ENCODE measurements at regions not wholly inside any gene's neighbourhood (a gene's known extent, or its start where the extent isn't known, plus 50 kb on each side); places are given as distances from the start of the nearest gene placed in this dataset.
"Not testable (repeated sequence)": the region's sequence is repeated elsewhere in the genome, so short reads cannot be mapped to it uniquely, and the experiment has no call there.

DNA sequence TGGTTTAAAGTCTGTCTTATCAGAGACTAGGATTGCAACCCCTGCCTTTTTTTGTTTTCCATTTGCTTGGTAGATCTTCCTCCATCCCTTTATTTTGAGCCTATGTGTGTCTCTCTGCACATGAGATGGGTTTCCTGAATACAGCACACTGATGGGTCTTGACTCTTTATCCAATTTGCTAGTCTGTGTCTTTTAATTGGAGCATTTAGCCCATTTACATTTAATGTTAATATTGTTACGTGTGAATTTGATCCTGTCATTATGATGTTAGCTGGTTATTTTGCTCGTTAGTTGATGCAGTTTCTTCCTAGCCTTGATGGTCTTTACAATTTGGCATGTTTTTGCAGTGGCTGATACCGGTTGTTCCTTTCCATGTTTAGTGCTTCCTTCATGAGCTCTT is 344.0 kb downstream of the ABCC12 start:
- not testable (repeated sequence) for H3K9me3 ChIP-seq (replicated peaks; ENCODE audit: low read length); H3K4me1 ChIP-seq (ENCODE audit: control insufficient read depth, insufficient read depth, low read length); H3K36me3 ChIP-seq (ENCODE audit: insufficient read depth, low read length); H3K9ac ChIP-seq (ENCODE audit: low read depth, low read length); H3K27me3 ChIP-seq (ENCODE audit: control insufficient read depth, insufficient read depth, low read length); H3K4me2 ChIP-seq (ENCODE audit: low read length); H3K4me3 ChIP-seq (ENCODE audit: low read length)

DNA sequence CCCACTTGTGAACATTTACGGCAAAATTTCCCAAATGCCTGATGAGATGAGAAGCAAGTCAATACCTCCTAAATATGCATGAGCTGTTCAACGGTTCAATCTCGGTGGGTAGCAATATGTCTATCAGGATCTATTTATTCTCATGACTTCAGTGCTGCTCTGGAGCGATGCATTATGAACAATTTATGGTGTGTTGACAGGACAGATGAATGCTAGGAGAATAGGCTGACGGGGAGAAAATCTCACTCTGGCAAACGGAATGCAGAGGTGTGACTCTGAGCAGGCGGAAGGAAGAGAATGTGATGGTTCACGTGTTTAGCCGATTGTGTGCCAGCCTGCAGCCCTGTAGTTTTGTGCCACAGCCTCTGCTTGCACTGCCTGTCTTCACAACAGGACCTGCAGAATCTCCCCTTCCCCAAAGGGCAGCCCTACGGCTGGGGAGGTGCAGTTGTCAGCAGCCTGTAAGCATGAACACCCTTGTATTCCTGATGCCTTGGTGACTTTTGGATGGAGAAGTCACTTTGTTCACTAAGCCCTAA is 345.2 kb downstream of the PHKB start:
- no peak overlapping the region for H3K4me3 ChIP-seq (ENCODE audit: low read length)
- H3K36me3 ChIP-seq (ENCODE audit: insufficient read depth, low read length) = no peaks in the 10 kb centered on the region
- peaks cover 5% of the 10 kb centered on the region for H3K27me3 ChIP-seq (ENCODE audit: control insufficient read depth, insufficient read depth, low read length)
- no peaks in the 10 kb centered on the region for H3K4me1 ChIP-seq (ENCODE audit: control insufficient read depth, insufficient read depth, low read length)
- H3K4me2 ChIP-seq (ENCODE audit: low read length) = no peak overlapping the region
- H3K9ac ChIP-seq (ENCODE audit: low read depth, low read length) = no peak overlapping the region
- no peaks in the 10 kb centered on the region for H3K9me3 ChIP-seq (replicated peaks; ENCODE audit: low read length)

DNA sequence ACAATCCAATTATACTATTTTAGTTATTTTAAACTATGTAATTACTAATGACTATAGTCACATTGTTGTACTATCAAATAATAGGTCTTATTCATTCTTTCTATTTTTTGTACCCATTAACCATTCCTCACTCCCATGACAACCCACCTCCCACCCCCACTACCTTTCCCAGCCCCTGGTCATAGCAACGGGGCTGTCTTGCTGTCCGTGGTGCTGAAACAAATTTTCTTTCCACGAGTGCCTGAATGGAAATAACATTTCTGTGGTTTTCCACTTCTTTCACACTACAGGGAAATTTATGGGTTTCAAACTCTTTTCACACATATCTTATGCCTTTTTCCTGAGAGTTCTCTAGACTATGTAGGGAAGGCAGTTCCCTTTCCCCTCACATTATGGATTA is 326.6 kb downstream of the PHKB start:
- Histone ChIP-seq H3K4me1 (ENCODE audit: control insufficient read depth, insufficient read depth, low read length) (no peaks in the 10 kb centered on the region), H3K27me3 (ENCODE audit: control insufficient read depth, insufficient read depth, low read length) (peaks cover 6% of the 10 kb centered on the region), H3K9me3 (replicated peaks; ENCODE audit: low read length) (no peaks in the 10 kb centered on the region), H3K36me3 (ENCODE audit: insufficient read depth, low read length) (no peaks in the 10 kb centered on the region), H3K4me3 (ENCODE audit: low read length) (no peak overlapping the region), H3K4me2 (ENCODE audit: low read length) (no peak overlapping the region), H3K9ac (ENCODE audit: low read depth, low read length) (no peak overlapping the region)

DNA sequence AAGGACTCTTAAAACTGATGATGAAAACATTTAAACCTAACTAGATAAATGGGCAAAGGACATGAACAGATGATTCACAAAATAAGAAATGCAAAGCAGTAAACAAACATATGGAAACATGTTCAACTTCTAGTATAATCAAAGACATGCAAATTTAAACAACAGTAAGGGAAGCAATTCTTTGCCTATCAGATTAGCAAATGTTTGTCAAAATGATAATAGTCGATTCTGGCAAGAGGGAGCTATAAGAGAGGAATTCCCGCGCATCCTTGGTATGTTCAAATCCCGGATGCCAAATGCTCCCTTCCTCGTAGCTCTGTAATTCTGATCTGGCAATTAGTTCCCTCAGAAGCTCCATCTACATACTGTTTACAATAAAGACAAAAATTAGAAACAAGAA is 320.5 kb downstream of the PHKB start:
- H3K4me2 ChIP-seq (ENCODE audit: low read length) = no peak overlapping the region
- no peak overlapping the region for H3K4me3 ChIP-seq (ENCODE audit: low read length)
- H3K36me3 ChIP-seq (ENCODE audit: insufficient read depth, low read length) = no peaks in the 10 kb centered on the region
- H3K4me1 ChIP-seq (ENCODE audit: control insufficient read depth, insufficient read depth, low read length) = peaks cover 12% of the 10 kb centered on the region
- H3K9ac ChIP-seq (ENCODE audit: low read depth, low read length) = no peak overlapping the region
- H3K27me3 ChIP-seq (ENCODE audit: control insufficient read depth, insufficient read depth, low read length) = peaks cover 6% of the 10 kb centered on the region
- no peaks in the 10 kb centered on the region for H3K9me3 ChIP-seq (replicated peaks; ENCODE audit: low read length)

DNA sequence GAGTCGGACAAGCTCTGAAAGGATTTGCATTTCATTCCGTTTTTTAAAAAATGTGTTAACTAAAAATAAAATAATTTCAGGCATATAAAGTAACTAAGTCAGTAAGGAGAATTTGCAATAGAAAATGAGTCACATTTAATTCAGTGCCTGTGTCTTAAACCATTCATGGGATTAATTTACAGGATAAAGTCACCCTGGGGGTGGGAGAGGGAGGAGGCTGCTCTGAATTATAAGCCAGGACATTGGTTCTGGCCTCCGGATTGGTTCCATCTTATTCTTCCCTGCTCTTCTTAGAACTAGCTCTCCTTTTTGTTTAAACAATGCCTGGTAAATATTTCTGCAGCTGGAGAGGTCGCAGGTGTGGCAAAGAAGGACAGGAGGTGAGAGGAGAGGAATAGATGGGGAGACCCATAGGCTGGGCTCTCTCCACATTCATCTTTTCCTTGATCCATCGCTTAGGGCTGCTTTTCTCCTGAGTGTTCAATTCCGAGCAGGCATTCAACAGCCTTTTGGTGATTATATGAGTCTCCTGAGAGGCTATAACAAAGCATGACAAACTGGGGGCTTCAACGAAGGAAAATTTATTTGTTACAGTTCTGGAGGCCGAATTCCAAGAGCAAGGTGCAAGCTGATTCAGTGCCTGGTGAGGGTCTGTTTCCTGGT is 319.2 kb downstream of the PHKB start:
- Histone ChIP-seq H3K4me2 (ENCODE audit: low read length) (no peak overlapping the region), H3K27me3 (ENCODE audit: control insufficient read depth, insufficient read depth, low read length) (peaks cover 6% of the 10 kb centered on the region), H3K4me1 (ENCODE audit: control insufficient read depth, insufficient read depth, low read length) (peaks cover 12% of the 10 kb centered on the region), H3K4me3 (ENCODE audit: low read length) (no peak overlapping the region), H3K9me3 (replicated peaks; ENCODE audit: low read length) (no peaks in the 10 kb centered on the region), H3K36me3 (ENCODE audit: insufficient read depth, low read length) (no peaks in the 10 kb centered on the region), H3K9ac (ENCODE audit: low read depth, low read length) (no peak overlapping the region)

DNA sequence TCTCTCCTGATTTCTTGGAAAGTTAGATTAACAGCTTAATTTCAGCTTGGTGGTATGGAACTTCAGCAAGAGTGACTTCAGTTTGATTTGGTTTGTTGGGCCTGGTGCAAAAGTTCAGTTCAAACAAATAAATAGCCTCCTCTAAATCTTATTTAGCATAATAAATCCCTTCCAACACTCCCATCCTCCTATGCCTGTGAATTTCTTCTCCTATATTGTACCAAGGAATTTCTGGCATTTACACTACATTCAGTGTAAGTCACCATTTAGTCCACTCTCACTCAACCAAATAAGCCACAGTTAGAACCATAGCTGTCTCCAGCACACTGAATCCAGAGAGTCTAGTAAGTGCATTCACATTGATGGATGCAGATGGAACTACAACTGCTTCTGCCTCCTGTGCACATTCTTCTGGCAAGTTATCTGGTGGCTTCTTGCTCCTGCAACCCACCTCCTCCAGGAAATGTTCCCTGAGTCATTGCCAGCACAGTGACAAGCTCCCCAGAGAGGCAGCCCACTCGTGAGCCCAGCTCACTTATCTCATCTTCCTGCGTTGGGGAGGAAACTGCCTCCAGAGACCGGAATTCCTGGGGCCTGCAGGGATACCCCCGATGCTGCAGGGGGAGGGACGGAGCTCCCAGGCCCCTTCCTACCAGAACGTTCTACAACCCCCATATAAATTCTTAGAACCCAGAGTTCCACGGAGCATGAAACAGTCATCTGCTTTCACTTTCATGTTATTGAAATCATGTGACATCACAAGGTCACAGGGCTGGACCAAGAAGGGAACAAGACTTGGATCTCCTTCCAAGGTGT is 318.3 kb downstream of the PHKB start:
- Histone ChIP-seq H3K4me1 (ENCODE audit: control insufficient read depth, insufficient read depth, low read length) (peaks cover 12% of the 10 kb centered on the region), H3K9me3 (replicated peaks; ENCODE audit: low read length) (no peaks in the 10 kb centered on the region), H3K4me2 (ENCODE audit: low read length) (peak overlapping the region; percentile 73), H3K36me3 (ENCODE audit: insufficient read depth, low read length) (no peaks in the 10 kb centered on the region), H3K9ac (ENCODE audit: low read depth, low read length) (no peak overlapping the region), H3K4me3 (ENCODE audit: low read length) (peak overlapping the region; percentile 46), H3K27me3 (ENCODE audit: control insufficient read depth, insufficient read depth, low read length) (peaks cover 6% of the 10 kb centered on the region)

DNA sequence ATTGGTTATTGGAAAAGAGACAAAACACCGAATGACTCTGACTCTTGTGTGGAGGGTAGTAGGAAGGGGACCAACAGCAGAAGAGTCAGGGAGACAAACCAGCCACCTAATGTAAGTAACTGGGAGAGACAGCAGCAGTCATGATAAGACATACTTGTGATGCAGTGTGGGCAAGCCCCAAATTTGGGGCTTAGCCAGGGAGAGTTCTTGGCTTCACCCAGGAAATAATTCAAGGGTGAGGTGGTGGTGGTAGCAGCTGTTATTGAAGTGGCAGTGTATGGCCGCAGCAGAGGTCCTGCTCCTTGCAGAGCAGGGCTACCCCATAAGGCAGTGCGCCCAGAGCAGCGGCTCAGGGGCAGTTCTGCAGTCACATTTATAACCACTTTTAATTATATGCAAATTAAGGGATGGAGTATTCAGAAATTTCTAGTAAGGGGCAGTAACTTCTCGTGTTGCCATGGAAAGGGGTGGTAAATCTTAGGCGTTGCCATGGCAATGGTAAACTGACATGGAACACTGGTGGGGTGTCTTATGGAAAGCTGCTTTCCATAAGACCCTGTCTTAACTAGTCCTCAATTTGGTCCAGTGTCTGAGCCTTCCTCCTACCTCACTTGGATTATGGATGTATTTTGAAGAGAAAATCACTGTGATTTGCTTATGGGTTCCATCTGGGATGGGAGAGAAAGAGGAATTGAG is 317.1 kb downstream of the PHKB start:
- Histone ChIP-seq H3K27me3 (ENCODE audit: control insufficient read depth, insufficient read depth, low read length) (no peaks in the 10 kb centered on the region), H3K9ac (ENCODE audit: low read depth, low read length) (no peak overlapping the region), H3K4me1 (ENCODE audit: control insufficient read depth, insufficient read depth, low read length) (peaks cover 12% of the 10 kb centered on the region), H3K9me3 (replicated peaks; ENCODE audit: low read length) (no peaks in the 10 kb centered on the region), H3K4me2 (ENCODE audit: low read length) (no peak overlapping the region), H3K36me3 (ENCODE audit: insufficient read depth, low read length) (no peaks in the 10 kb centered on the region), H3K4me3 (ENCODE audit: low read length) (no peak overlapping the region)

DNA sequence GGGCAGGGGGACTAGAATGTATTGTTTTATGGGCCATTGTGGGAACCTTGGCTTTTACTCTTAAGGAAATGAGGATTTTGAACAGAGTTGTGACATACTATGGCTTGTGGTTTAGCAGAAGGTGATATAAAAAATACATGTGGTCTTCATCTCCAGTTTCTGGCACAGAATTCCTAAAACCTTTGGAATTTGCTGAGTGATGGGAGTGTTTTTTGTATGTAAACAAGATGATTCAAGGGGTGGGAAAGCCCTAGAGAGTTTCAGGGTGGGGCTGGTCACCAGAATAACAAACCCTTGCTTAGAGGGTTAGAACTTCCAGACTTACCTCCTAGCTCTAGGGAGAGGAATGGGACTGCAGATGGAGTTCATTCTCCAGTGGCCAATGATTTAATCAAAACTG is 316.1 kb downstream of the PHKB start:
- Histone ChIP-seq H3K4me3 (ENCODE audit: low read length) (no peak overlapping the region), H3K27me3 (ENCODE audit: control insufficient read depth, insufficient read depth, low read length) (no peaks in the 10 kb centered on the region), H3K9ac (ENCODE audit: low read depth, low read length) (no peak overlapping the region), H3K4me2 (ENCODE audit: low read length) (no peak overlapping the region), H3K36me3 (ENCODE audit: insufficient read depth, low read length) (no peaks in the 10 kb centered on the region), H3K4me1 (ENCODE audit: control insufficient read depth, insufficient read depth, low read length) (peaks cover 12% of the 10 kb centered on the region), H3K9me3 (replicated peaks; ENCODE audit: low read length) (no peaks in the 10 kb centered on the region)

DNA sequence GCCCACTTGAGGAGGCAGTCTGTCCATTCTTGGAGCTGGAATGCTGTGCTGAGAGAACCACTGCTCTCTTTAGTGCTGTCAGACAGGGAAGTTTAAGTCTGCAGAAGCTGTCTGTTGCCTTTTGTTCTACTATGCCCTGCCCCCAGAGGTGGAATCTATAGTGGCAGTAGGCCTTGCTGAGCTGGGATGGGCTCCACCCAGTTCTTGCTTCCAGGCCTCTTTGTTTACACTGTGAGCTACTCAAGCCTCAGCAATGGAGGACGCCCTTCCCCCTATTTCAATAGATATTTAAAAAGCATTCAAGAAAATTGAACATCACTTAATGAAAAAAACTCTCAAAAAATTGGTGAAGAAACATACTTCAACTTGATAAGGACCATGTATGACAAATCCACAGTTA is 313.5 kb downstream of the PHKB start:
- no peaks in the 10 kb centered on the region for H3K9me3 ChIP-seq (replicated peaks; ENCODE audit: low read length)

DNA sequence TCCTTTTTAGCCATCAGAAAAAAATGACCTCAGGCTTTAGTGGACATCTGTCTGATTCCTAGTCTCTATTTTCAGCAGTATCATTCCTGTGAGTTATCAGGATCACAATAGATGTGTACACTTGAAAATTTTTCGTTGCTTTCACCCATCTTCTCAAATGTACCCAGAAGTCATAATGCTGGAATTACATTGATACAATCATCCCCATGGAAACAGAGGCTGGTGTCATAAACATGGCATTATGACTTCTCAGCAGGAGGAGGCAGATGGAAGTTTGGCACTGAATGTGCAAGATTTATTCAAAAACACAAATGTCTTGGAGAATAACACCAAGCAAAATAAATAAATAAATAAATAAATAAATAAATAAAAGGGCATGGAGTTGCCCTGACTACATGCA is 292.5 kb downstream of the PHKB start:
- no peak overlapping the region for H3K9ac ChIP-seq (ENCODE audit: low read depth, low read length)
- no peaks in the 10 kb centered on the region for H3K27me3 ChIP-seq (ENCODE audit: control insufficient read depth, insufficient read depth, low read length)
- H3K9me3 ChIP-seq (replicated peaks; ENCODE audit: low read length) = no peaks in the 10 kb centered on the region
- H3K4me1 ChIP-seq (ENCODE audit: control insufficient read depth, insufficient read depth, low read length) = no peaks in the 10 kb centered on the region
- H3K4me2 ChIP-seq (ENCODE audit: low read length) = no peak overlapping the region
- no peaks in the 10 kb centered on the region for H3K36me3 ChIP-seq (ENCODE audit: insufficient read depth, low read length)
- H3K4me3 ChIP-seq (ENCODE audit: low read length) = no peak overlapping the region

More for the DNA sequence above, 313.5 kb downstream of the PHKB start:
- H3K27me3 ChIP-seq (ENCODE audit: control insufficient read depth, insufficient read depth, low read length) = no peaks in the 10 kb centered on the region
- no peaks in the 10 kb centered on the region for H3K36me3 ChIP-seq (ENCODE audit: insufficient read depth, low read length)
- H3K4me2 ChIP-seq (ENCODE audit: low read length) = no peak overlapping the region
- no peak overlapping the region for H3K4me3 ChIP-seq (ENCODE audit: low read length)
- H3K4me1 ChIP-seq (ENCODE audit: control insufficient read depth, insufficient read depth, low read length) = peaks cover 9% of the 10 kb centered on the region
- H3K9ac ChIP-seq (ENCODE audit: low read depth, low read length) = no peak overlapping the region

Data from skeletal muscle satellite cell (primary cell).